IMR-90 (cell line): ENCODE measurements at regions not wholly inside any gene's neighbourhood (a gene's known extent, or its start where the extent isn't known, plus 50 kb on each side); places are given as distances from the start of the nearest gene placed in this dataset.

ENCODE experiments used
- ATAC-seq: fragments of 200-7000 bp; cut with Tn5 transposase; 2 replicates; pipeline ENCODE4 v1.9.1; 2020; ENCODE audit warnings: low read depth, mild to moderate bottlenecking, moderate library complexity
- BruUV-seq: library from RNA; stranded (reverse); fragments of 400-500 nt; replicated peaks from 2 replicates; lab custom pipeline; 2021; lab: Mats Ljungman, UMichigan
- CTCF ChIA-PET: fragments of 300-600 bp; formaldehyde crosslinking; extraction: SDS; loops from one replicate; lab custom pipeline; 2021; ENCODE audit warnings: antibody characterized with exemption; lab: Yijun Ruan, JAX
- POLR2A ChIA-PET: fragments of 300-600 bp; sonication (Branson Sonifier 250); formaldehyde crosslinking; loops from one replicate; lab custom pipeline; 2022; ENCODE audit warnings: antibody characterized with exemption; ENCODE audit not compliant: unreplicated experiment; lab: Charles Lee
- DNase-seq: peaks from one replicate; pipeline ENCODE4 v3.0.0; 2013
- H2AFZ ChIP-seq: replicated peaks from 2 replicates; pipeline ENCODE3; 2013; ENCODE audit warnings: low read length, mild to moderate bottlenecking; ENCODE audit not compliant: poor library complexity
- H2AK5ac ChIP-seq: 2 replicates; pipeline ENCODE4 v1.6.1; 2013; ENCODE audit warnings: low read depth, low read length, inconsistent platforms
- H2AK9ac ChIP-seq: replicated peaks from 2 replicates; pipeline ENCODE3; 2013; ENCODE audit warnings: mild to moderate bottlenecking, low read depth, low read length, moderate library complexity; ENCODE audit not compliant: poor library complexity
- H2BK120ac ChIP-seq: 2 replicates; pipeline ENCODE4 v1.6.1; 2013; ENCODE audit warnings: low read depth, low read length, inconsistent platforms
- H2BK15ac ChIP-seq: 3 replicates; pipeline ENCODE4 v1.6.1; 2013; ENCODE audit warnings: low read depth, low read length, inconsistent platforms
- H2BK20ac ChIP-seq: 2 replicates; pipeline ENCODE4 v1.6.1; 2013; ENCODE audit warnings: low read depth, mild to moderate bottlenecking, inconsistent platforms, low read length, moderate library complexity
- H2BK5ac ChIP-seq: 2 replicates; pipeline ENCODE4 v1.6.1; 2013; ENCODE audit warnings: mild to moderate bottlenecking, low read depth, low read length, inconsistent platforms; ENCODE audit not compliant: poor library complexity, severe bottlenecking
- H3K14ac ChIP-seq: replicated peaks from 2 replicates; pipeline ENCODE4 v1.6.1; 2013; ENCODE audit warnings: low read depth, low read length, inconsistent platforms
- H3K18ac ChIP-seq: 2 replicates; pipeline ENCODE4 v1.6.1; 2013; ENCODE audit warnings: low read depth, low read length, control low read depth
- H3K23ac ChIP-seq: 2 replicates; pipeline ENCODE4 v1.6.1; 2013; ENCODE audit warnings: low read depth, low read length, inconsistent platforms
- H3K27ac ChIP-seq: 2 replicates; pipeline ENCODE4 v1.5.1; 2013; ENCODE audit warnings: mild to moderate bottlenecking, control low read depth, low read length; ENCODE audit not compliant: insufficient read depth
- H3K27me3 ChIP-seq: 2 replicates; pipeline ENCODE4 v1.6.1; 2013; ENCODE audit warnings: low read length; ENCODE audit not compliant: control insufficient read depth, insufficient read depth
- H3K36me3 ChIP-seq: 2 replicates; pipeline ENCODE4 v1.6.1; 2013; ENCODE audit warnings: low read length, mixed read lengths; ENCODE audit not compliant: control insufficient read depth, insufficient read depth
- H3K4ac ChIP-seq: 2 replicates; pipeline ENCODE4 v1.6.1; 2013; ENCODE audit warnings: low read depth, low read length, inconsistent platforms
- H3K4me1 ChIP-seq: 2 replicates; pipeline ENCODE4 v1.6.1; 2013; ENCODE audit warnings: low read length, mixed read lengths; ENCODE audit not compliant: control insufficient read depth, insufficient read depth
- H3K4me2 ChIP-seq: 2 replicates; pipeline ENCODE4 v1.6.1; 2013; ENCODE audit warnings: low read depth, mild to moderate bottlenecking, control low read depth, low read length, moderate library complexity
- H3K4me3 ChIP-seq: 2 replicates; pipeline ENCODE4 v1.5.1; 2013; ENCODE audit warnings: low read depth, mild to moderate bottlenecking, control low read depth, low read length, moderate library complexity; ENCODE audit not compliant: insufficient read depth
- H3K56ac ChIP-seq: 2 replicates; pipeline ENCODE4 v1.6.1; 2013; ENCODE audit warnings: low read length, inconsistent platforms; ENCODE audit not compliant: insufficient read depth; ENCODE audit errors: extremely low read depth
- H3K79me1 ChIP-seq, 2 experiments: 2 replicates each; pipeline ENCODE4 v1.6.1; 2013; ENCODE audit warnings: low read length in 2 of 2, inconsistent platforms in 1 of 2, low read depth in 1 of 2
- H3K9ac ChIP-seq: 2 replicates; pipeline ENCODE4 v1.6.1; 2013; ENCODE audit warnings: low read depth, low read length, control low read depth
- H3K9me1 ChIP-seq: 2 replicates; pipeline ENCODE4 v1.6.1; 2013; ENCODE audit warnings: low read length, inconsistent platforms; ENCODE audit not compliant: insufficient read depth
- H3K9me3 ChIP-seq: 2 replicates; pipeline ENCODE4 v1.6.1; 2013; ENCODE audit warnings: low read length; ENCODE audit not compliant: control insufficient read depth, insufficient read depth
- H4K20me1 ChIP-seq: 2 replicates; pipeline ENCODE4 v1.6.1; 2013; ENCODE audit warnings: low read length, inconsistent platforms; ENCODE audit not compliant: insufficient read depth
- H4K5ac ChIP-seq: 2 replicates; pipeline ENCODE4 v1.6.1; 2013; ENCODE audit warnings: mild to moderate bottlenecking, low read depth, low read length, control low read depth
- H4K8ac ChIP-seq, 2 experiments: 2 replicates each; pipeline ENCODE4 v1.6.1; 2013; ENCODE audit warnings: low read depth in 2 of 2, low read length in 2 of 2, control low read depth in 1 of 2, inconsistent platforms in 1 of 2
- H4K91ac ChIP-seq: 2 replicates; pipeline ENCODE4 v1.6.1; 2013; ENCODE audit warnings: low read depth, low read length, inconsistent platforms; ENCODE audit not compliant: insufficient read depth
- CEBPB ChIP-seq: IDR thresholded peaks from 2 replicates; pipeline ENCODE4 v1.6.1; 2012; ENCODE audit warnings: low read depth, low read length, improper control_type of control experiment
- CTCF ChIP-seq: conservative IDR thresholded peaks from 2 replicates; pipeline ENCODE4 v1.5.1; 2012; ENCODE audit warnings: mild to moderate bottlenecking, low read depth, low read length, improper control_type of control experiment
- FOS ChIP-seq: fragments of 150-350 bp; IDR thresholded peaks from 2 replicates; pipeline ENCODE4 v1.6.1; 2016; ENCODE audit warnings: low read depth, low read length
- MAZ ChIP-seq: IDR thresholded peaks from 2 replicates; pipeline ENCODE4 v1.6.1; 2012; ENCODE audit warnings: low read depth, mild to moderate bottlenecking, low read length, improper control_type of control experiment, moderate library complexity, borderline replicate concordance
- RAD21 ChIP-seq: IDR thresholded peaks from 2 replicates; pipeline ENCODE4 v1.6.1; 2012; ENCODE audit warnings: low read length, improper control_type of control experiment
- RCOR1 ChIP-seq: IDR thresholded peaks from 2 replicates; pipeline ENCODE4 v1.6.1; 2012; ENCODE audit warnings: mild to moderate bottlenecking, low read length, improper control_type of control experiment; ENCODE audit not compliant: insufficient replicate concordance
- SMC3 ChIP-seq: fragments of 150-350 bp; IDR thresholded peaks from 2 replicates; pipeline ENCODE4 v1.6.1; 2016; ENCODE audit warnings: low read depth, mild to moderate bottlenecking, antibody characterized with exemption, low read length, moderate library complexity
- USF2 ChIP-seq: fragments of 150-350 bp; IDR thresholded peaks from 2 replicates; pipeline ENCODE4 v1.6.1; 2017; ENCODE audit warnings: mild to moderate bottlenecking, antibody characterized with exemption, low read length, low read depth
- WGBS, 2 experiments: methylation state at CpG; one replicate each; pipeline versions ENCODE4 v1.1.5 to v1.1.7; 2013; ENCODE audit warnings: missing lambda C conversion rate in 2 of 2; ENCODE audit not compliant: insufficient read length in 1 of 2; ENCODE audit errors: extremely low coverage in 2 of 2; 5-methylcytosine and 5-hydroxymethylcytosine counted together
- dilution Hi-C: fragments of 300-500 bp; cut with HindIII; formaldehyde crosslinking; loops from one replicate; pipeline ENCODE4 v1.14.3; 2018; ENCODE audit warnings: low sequenced_read_pairs; ENCODE audit not compliant: unreplicated experiment
- in situ Hi-C: fragments of 300-500 bp; cut with MboI; formaldehyde crosslinking; loops from 3 replicates; pipeline ENCODE4 v1.14.3; 2019; ENCODE audit warnings: low sequenced_read_pairs, inconsistent platforms, mixed read lengths
- intact Hi-C: fragments of 100-400 bp; cut with micrococcal nuclease; formaldehyde crosslinking; loops from 2 replicates; pipeline ENCODE4 v1.10.0; 2022

GRCh38 chr2:220335591-220335915, 708.1 kb downstream of the SLC4A3 start:
- Histone ChIP-seq H3K79me1 (no peaks in the 10 kb centered on the region), H3K27me3 (no peaks in the 10 kb centered on the region), H3K9me1 (no peaks in the 10 kb centered on the region), H3K4me1 (no peaks in the 10 kb centered on the region; the same call in 1 of the 2 replicates), H4K20me1 (no peaks in the 10 kb centered on the region), H3K36me3 (no peaks in the 10 kb centered on the region), H2AFZ (no peak overlapping the region), H2BK120ac (no peak overlapping the region), H2BK5ac (no peak overlapping the region), H3K4me2 (no peak overlapping the region), H2BK20ac (no peak overlapping the region), H3K9ac (no peak overlapping the region), H3K56ac (no peak overlapping the region), H3K18ac (no peak overlapping the region), H3K9me3 (no peaks in the 10 kb centered on the region), H2BK15ac (no peak overlapping the region), H3K23ac (no peak overlapping the region), H3K4me3 (no peak overlapping the region), H4K8ac (no peak overlapping the region), H3K14ac (no peak overlapping the region), H2AK9ac (no peak overlapping the region), H4K5ac (no peak overlapping the region), H3K4ac (no peak overlapping the region), H2AK5ac (no peak overlapping the region), H3K27ac (no peak overlapping the region), H4K91ac (no peak overlapping the region)
- DNase-seq (no peak), ATAC-seq (no peak)
- CTCF ChIA-PET = interaction anchor here (1.0 kb wide), 1 partner anchor 32 kb away, joined by 3 read pairs; no protein-coding TSS in a partner anchor
- intact Hi-C loops = no loop called here
- POLR2A ChIA-PET = no interaction called here
- dilution Hi-C loops = no loop called here
- BruUV-seq = no TSS peak
- TF ChIP-seq CEBPB = no peak
- no peak for TF ChIP-seq SMC3
- TF ChIP-seq USF2 = no peak
- TF ChIP-seq RCOR1 = no peak
- TF ChIP-seq CTCF = no peak
- no peak for TF ChIP-seq RAD21
- no peak for TF ChIP-seq MAZ
- no peak for TF ChIP-seq FOS
- in situ Hi-C loops = no loop called here
- WGBS, 2 experiments = no CpG with 5 or more reads among the region's 4 CpGs
